ENCODE measurements at regions not wholly inside any gene's neighbourhood (a gene's known extent, or its start where the extent isn't known, plus 50 kb on each side); places are given as distances from the start of the nearest gene placed in this dataset.

DNA sequence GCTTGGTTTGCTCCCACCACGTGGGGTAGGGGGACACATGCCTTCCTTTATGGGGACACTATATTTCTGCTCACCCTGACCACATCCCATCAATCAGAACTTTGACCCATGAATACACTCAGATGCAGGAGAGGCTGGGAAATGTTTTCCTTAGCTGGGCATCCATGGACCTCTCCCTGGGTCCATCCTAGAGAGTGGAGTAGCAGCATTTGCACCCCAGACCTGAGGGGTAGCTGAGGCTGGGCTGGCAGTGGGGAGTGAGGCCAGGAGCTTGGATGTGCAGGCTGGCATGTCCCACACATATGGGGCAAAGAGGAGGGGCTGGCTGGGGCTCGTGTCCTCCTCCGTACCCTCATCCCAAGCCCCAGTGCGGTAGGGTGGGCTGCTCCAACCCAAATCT, 152.8 kb downstream of the TM9SF2 start:
- Mint-ChIP-seq H3K27ac (ENCODE audit: unreplicated experiment) (no peak overlapping the region), H3K9me3 (ENCODE audit: unreplicated experiment) (no peaks in the 10 kb centered on the region), H3K4me3 (ENCODE audit: unreplicated experiment) (no peak overlapping the region), H3K4me1 (ENCODE audit: low read depth, unreplicated experiment) (peaks cover 10% of the 10 kb centered on the region), H3K36me3 (ENCODE audit: insufficient read depth, unreplicated experiment) (no peaks in the 10 kb centered on the region), H3K27me3 (ENCODE audit: insufficient read depth, unreplicated experiment) (no peaks in the 10 kb centered on the region)
- Histone ChIP-seq H3K4me3 (ENCODE audit: low read depth, low read length) (no peak overlapping the region), H3K4me1 (no peaks in the 10 kb centered on the region), H3K27me3 (replicated peaks; ENCODE audit: control insufficient read depth, insufficient read depth, low read length) (no peaks in the 10 kb centered on the region), H3K36me3 (ENCODE audit: control insufficient read depth, insufficient read depth, low read length) (no peaks in the 10 kb centered on the region), H3K9me3 (no peaks in the 10 kb centered on the region)
- BruUV-seq (replicated peaks): no TSS peak
- intact Hi-C loops (cut with micrococcal nuclease; ENCODE audit: unreplicated experiment): loop anchor here (10.0 kb wide), 2 partner anchors 891 to 1451 kb away; no protein-coding TSS in a partner anchor
- POLR2A ChIA-PET: no interaction called here
- CTCF ChIA-PET: no interaction called here
- DNase-seq: no peak
- TF ChIP-seq CTCF (IDR thresholded peaks at IDR 0.05; ENCODE audit: insufficient read depth in 1 of 2, low read depth in 1 of 2, low read length in 1 of 2, severe bottlenecking in 1 of 2, unreplicated experiment in 1 of 2): no peak

DNA sequence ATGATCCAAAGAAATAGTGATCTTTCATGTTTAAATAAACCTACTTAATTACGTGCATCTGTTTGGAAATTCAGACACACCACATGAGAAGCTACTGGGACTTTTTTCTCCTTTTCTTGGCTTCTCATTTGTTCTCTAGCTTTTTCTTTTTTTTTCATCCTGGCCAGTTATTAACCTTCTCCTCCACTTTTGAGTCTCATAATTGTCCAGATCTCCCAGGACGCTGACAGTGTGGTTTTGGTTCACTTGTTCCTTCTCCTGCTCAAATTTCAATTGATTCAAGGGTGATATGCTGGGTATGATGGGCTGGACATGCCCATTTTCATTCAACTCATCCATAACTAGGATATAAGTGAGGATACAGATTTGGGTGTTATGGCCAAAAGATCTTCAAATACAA, 152.3 kb downstream of the TM9SF2 start:
- ChIA-PET CTCF (no interaction called here), POLR2A (no interaction called here)
- Mint-ChIP-seq H3K9me3 (ENCODE audit: unreplicated experiment) (no peaks in the 10 kb centered on the region), H3K36me3 (ENCODE audit: insufficient read depth, unreplicated experiment) (no peaks in the 10 kb centered on the region), H3K4me3 (ENCODE audit: unreplicated experiment) (no peak overlapping the region), H3K27me3 (ENCODE audit: insufficient read depth, unreplicated experiment) (no peaks in the 10 kb centered on the region), H3K27ac (ENCODE audit: unreplicated experiment) (no peak overlapping the region), H3K4me1 (ENCODE audit: low read depth, unreplicated experiment) (peaks cover 10% of the 10 kb centered on the region)
- no TSS peak for BruUV-seq (replicated peaks)
- Histone ChIP-seq H3K4me1 (no peaks in the 10 kb centered on the region), H3K9me3 (no peaks in the 10 kb centered on the region), H3K27me3 (replicated peaks; ENCODE audit: control insufficient read depth, insufficient read depth, low read length) (no peaks in the 10 kb centered on the region), H3K4me3 (ENCODE audit: low read depth, low read length) (no peak overlapping the region), H3K36me3 (ENCODE audit: control insufficient read depth, insufficient read depth, low read length) (no peaks in the 10 kb centered on the region)
- no peak for DNase-seq
- no peak for TF ChIP-seq CTCF (IDR thresholded peaks at IDR 0.05; ENCODE audit: insufficient read depth in 1 of 2, low read depth in 1 of 2, low read length in 1 of 2, severe bottlenecking in 1 of 2, unreplicated experiment in 1 of 2)
- intact Hi-C loops (cut with micrococcal nuclease; ENCODE audit: unreplicated experiment): loop anchor here (10.0 kb wide), 2 partner anchors 891 to 1451 kb away; no protein-coding TSS in a partner anchor

DNA sequence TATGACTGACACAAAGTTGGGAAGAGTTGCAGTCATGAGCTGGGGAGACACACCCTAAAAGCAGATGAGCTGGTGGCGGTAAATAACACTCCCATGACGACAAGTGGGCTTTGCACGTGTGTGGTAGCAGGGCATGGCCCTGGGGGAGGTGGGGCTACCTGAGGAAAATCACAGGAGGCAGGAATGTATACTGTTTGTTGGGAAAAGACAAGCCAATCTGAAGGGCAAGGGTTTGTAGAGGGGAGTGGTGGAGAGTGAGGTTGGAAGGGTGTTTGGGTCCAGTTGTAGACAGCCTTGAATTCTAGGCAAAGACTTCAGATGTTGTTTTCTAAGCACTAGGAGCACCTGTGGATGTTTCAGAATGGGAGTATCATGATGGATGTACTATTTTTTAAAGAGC, 151.6 kb downstream of the TM9SF2 start:
- no peak overlapping the region for H3K4me3 ChIP-seq (ENCODE audit: low read depth, low read length)
- no peaks in the 10 kb centered on the region for H3K9me3 Mint-ChIP-seq (ENCODE audit: unreplicated experiment)
- H3K36me3 ChIP-seq (ENCODE audit: control insufficient read depth, insufficient read depth, low read length): no peaks in the 10 kb centered on the region
- H3K27ac Mint-ChIP-seq (ENCODE audit: unreplicated experiment): no peak overlapping the region
- intact Hi-C loops (cut with micrococcal nuclease; ENCODE audit: unreplicated experiment): loop anchor here (10.0 kb wide), 2 partner anchors 892 to 1452 kb away; no protein-coding TSS in a partner anchor
- no peaks in the 10 kb centered on the region for H3K27me3 Mint-ChIP-seq (ENCODE audit: insufficient read depth, unreplicated experiment)
- POLR2A ChIA-PET: no interaction called here
- H3K36me3 Mint-ChIP-seq (ENCODE audit: insufficient read depth, unreplicated experiment): no peaks in the 10 kb centered on the region
- H3K4me1 Mint-ChIP-seq (ENCODE audit: low read depth, unreplicated experiment): peaks cover 10% of the 10 kb centered on the region
- H3K9me3 ChIP-seq: no peaks in the 10 kb centered on the region
- no peak overlapping the region for H3K4me3 Mint-ChIP-seq (ENCODE audit: unreplicated experiment)
- no TSS peak for BruUV-seq (replicated peaks)
- CTCF ChIA-PET: no interaction called here
- H3K4me1 ChIP-seq: no peaks in the 10 kb centered on the region
- H3K27me3 ChIP-seq (replicated peaks; ENCODE audit: control insufficient read depth, insufficient read depth, low read length): no peaks in the 10 kb centered on the region
- TF ChIP-seq CTCF (IDR thresholded peaks at IDR 0.05; ENCODE audit: insufficient read depth in 1 of 2, low read depth in 1 of 2, low read length in 1 of 2, severe bottlenecking in 1 of 2, unreplicated experiment in 1 of 2): no peak
- no peak for DNase-seq
